ENCODE measurements at regions not wholly inside any gene's neighbourhood (a gene's known extent, or its start where the extent isn't known, plus 50 kb on each side); places are given as distances from the start of the nearest gene placed in this dataset.
A peak's percentile ranks its signal among the peaks of the same experiment; 100 is the strongest.

DNA sequence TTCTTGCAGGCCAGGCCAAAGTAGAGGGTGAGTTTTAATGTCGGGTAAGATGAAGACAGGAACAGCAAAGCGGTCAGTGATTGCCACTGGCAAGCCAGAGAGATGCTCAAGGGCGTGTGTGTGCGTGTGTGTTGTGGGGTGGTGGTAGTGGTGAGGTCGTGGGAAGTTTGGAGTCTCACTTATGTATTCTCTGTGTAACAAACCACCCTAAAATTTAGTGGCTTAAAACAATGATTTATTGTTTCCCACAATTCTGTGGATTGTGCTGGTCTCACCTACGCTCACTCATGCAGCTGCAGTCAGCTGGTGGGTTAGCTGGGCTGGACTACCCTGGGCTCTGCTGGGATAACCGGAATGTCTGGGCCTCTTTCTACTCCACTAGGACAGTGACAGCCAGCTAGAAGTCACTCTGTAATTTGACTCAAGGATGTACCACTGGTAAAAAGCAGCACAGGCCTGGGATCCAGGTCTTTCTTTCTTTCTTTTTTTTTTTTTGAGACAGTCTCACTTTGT, 50.9 kb upstream of the BHLHE40 start:
- POLR2A ChIA-PET, result interaction anchor here (0.8 to 1.2 kb wide), 3 partner anchors 21 to 111 kb away, joined by 3 to 5 read pairs (median 4); no protein-coding TSS in a partner anchor
- intact Hi-C loops (cut with micrococcal nuclease), result no loop called here
- DNase-seq (ENCODE audit: extremely low read depth in 1 of 4, low spot score in 3 of 4), result no peak
- Histone ChIP-seq H3K4me2 (ENCODE audit: insufficient read depth, low read length) (no peak overlapping the region), H2AFZ (ENCODE audit: low read depth, low read length) (no peak overlapping the region; the same call in 1 of the 2 replicates), H3K27ac (ENCODE audit: extremely low read depth, low read depth, low read length) (no peak overlapping the region), H3K79me2 (ENCODE audit: control insufficient read depth, insufficient read depth, low read length) (no peaks in the 10 kb centered on the region), H4K20me1 (replicated peaks; ENCODE audit: control insufficient read depth, insufficient read depth, low read length) (no peaks in the 10 kb centered on the region), H3K9me1 (ENCODE audit: control insufficient read depth, insufficient read depth, low read length) (no peaks in the 10 kb centered on the region), H3K9me3 (replicated peaks; ENCODE audit: control insufficient read depth, insufficient read depth, low read depth, low read length) (no peaks in the 10 kb centered on the region), H3K4me3 (no peak overlapping the region), H3K27me3 (ENCODE audit: control insufficient read depth in 2 of 2, insufficient read depth in 2 of 2, low read length in 2 of 2) (no peaks in the 10 kb centered on the region), H3K9ac (ENCODE audit: insufficient read depth in 1 of 2, low read depth in 2 of 2, low read length in 2 of 2) (no peak overlapping the region), H3K4me1 (replicated peaks in 1 of 2; ENCODE audit: control insufficient read depth in 2 of 2, insufficient read depth in 2 of 2, low read length in 2 of 2) (no peaks in the 10 kb centered on the region), H3K36me3 (ENCODE audit: control insufficient read depth, insufficient read depth, low read length) (no peaks in the 10 kb centered on the region)
- no TSS peak for BruUV-seq (replicated peaks)
- WGBS (ENCODE audit: insufficient coverage, low coverage, missing lambda C conversion rate), result 67% methylated on average over 7 of the region's 7 CpGs
- CTCF ChIA-PET (ENCODE audit: low intra/inter-chr PET ratio), result no interaction called here
- FAIRE-seq, result no peak
- in situ Hi-C loops (cut with MboI), result no loop called here
- peak; percentile 62 for ATAC-seq
- TF ChIP-seq SP1 (CRISPR knock-in tag; IDR thresholded peaks at IDR 0.05), result no peak
- TF ChIP-seq, protein P1, sequence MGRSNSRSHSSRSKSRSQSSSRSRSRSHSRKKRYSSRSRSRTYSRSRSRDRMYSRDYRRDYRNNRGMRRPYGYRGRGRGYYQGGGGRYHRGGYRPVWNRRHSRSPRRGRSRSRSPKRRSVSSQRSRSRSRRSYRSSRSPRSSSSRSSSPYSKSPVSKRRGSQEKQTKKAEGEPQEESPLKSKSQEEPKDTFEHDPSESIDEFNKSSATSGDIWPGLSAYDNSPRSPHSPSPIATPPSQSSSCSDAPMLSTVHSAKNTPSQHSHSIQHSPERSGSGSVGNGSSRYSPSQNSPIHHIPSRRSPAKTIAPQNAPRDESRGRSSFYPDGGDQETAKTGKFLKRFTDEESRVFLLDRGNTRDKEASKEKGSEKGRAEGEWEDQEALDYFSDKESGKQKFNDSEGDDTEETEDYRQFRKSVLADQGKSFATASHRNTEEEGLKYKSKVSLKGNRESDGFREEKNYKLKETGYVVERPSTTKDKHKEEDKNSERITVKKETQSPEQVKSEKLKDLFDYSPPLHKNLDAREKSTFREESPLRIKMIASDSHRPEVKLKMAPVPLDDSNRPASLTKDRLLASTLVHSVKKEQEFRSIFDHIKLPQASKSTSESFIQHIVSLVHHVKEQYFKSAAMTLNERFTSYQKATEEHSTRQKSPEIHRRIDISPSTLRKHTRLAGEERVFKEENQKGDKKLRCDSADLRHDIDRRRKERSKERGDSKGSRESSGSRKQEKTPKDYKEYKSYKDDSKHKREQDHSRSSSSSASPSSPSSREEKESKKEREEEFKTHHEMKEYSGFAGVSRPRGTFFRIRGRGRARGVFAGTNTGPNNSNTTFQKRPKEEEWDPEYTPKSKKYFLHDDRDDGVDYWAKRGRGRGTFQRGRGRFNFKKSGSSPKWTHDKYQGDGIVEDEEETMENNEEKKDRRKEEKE (IDR thresholded peaks at IDR 0.05; ENCODE audit: borderline replicate concordance in 1 of 2, control insufficient read depth in 1 of 2, low read depth in 2 of 2, low read length in 1 of 2), result no peak
- no peak for TF ChIP-seq ZBTB7A (IDR thresholded peaks at IDR 0.05; ENCODE audit: borderline replicate concordance, control insufficient read depth, low read depth, low read length)
- no peak for TF ChIP-seq STAT5B (CRISPR knock-in tag; IDR thresholded peaks at IDR 0.05)
- TF ChIP-seq, protein P2, sequence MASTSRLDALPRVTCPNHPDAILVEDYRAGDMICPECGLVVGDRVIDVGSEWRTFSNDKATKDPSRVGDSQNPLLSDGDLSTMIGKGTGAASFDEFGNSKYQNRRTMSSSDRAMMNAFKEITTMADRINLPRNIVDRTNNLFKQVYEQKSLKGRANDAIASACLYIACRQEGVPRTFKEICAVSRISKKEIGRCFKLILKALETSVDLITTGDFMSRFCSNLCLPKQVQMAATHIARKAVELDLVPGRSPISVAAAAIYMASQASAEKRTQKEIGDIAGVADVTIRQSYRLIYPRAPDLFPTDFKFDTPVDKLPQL (IDR thresholded peaks at IDR 0.05; ENCODE audit: extremely low read depth, insufficient read length), result no peak
- no peak for TF ChIP-seq FOXM1 (IDR thresholded peaks at IDR 0.05; ENCODE audit: low read depth)
- TF ChIP-seq FOXM1 (CRISPR knock-in tag; IDR thresholded peaks at IDR 0.05; ENCODE audit: low read depth), result no peak
- no peak for TF ChIP-seq ZNF232 (CRISPR knock-in tag; IDR thresholded peaks at IDR 0.05)
- no peak for TF ChIP-seq RHOXF2B (CRISPR knock-in tag; conservative IDR thresholded peaks at IDR 0.05)
- TF ChIP-seq IRF2 (CRISPR knock-in tag; IDR thresholded peaks at IDR 0.05), result no peak
- TF ChIP-seq SMARCB1 (IDR thresholded peaks at IDR 0.05; ENCODE audit: insufficient read length, low read depth), result no peak
- TF ChIP-seq JUNB (CRISPR knock-in tag; conservative IDR thresholded peaks at IDR 0.05), result no peak
- TF ChIP-seq SIRT6 (IDR thresholded peaks at IDR 0.05; ENCODE audit: low read depth, low read length), result no peak
- TF ChIP-seq BDP1 (IDR thresholded peaks at IDR 0.05; ENCODE audit: insufficient read depth, insufficient read length), result no peak
- no peak for TF ChIP-seq HLTF (IDR thresholded peaks at IDR 0.05)
- TF ChIP-seq, protein P3, sequence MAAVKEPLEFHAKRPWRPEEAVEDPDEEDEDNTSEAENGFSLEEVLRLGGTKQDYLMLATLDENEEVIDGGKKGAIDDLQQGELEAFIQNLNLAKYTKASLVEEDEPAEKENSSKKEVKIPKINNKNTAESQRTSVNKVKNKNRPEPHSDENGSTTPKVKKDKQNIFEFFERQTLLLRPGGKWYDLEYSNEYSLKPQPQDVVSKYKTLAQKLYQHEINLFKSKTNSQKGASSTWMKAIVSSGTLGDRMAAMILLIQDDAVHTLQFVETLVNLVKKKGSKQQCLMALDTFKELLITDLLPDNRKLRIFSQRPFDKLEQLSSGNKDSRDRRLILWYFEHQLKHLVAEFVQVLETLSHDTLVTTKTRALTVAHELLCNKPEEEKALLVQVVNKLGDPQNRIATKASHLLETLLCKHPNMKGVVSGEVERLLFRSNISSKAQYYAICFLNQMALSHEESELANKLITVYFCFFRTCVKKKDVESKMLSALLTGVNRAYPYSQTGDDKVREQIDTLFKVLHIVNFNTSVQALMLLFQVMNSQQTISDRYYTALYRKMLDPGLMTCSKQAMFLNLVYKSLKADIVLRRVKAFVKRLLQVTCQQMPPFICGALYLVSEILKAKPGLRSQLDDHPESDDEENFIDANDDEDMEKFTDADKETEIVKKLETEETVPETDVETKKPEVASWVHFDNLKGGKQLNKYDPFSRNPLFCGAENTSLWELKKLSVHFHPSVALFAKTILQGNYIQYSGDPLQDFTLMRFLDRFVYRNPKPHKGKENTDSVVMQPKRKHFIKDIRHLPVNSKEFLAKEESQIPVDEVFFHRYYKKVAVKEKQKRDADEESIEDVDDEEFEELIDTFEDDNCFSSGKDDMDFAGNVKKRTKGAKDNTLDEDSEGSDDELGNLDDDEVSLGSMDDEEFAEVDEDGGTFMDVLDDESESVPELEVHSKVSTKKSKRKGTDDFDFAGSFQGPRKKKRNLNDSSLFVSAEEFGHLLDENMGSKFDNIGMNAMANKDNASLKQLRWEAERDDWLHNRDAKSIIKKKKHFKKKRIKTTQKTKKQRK (IDR thresholded peaks at IDR 0.05; ENCODE audit: borderline replicate concordance, low read depth, low read length), result no peak
- no peak for TF ChIP-seq GTF2F1 (IDR thresholded peaks at IDR 0.05; ENCODE audit: low read depth, low read length)
- no peak for TF ChIP-seq SMARCC2 (IDR thresholded peaks at IDR 0.05; ENCODE audit: low read depth)
